Heart left ventricle (tissue), 13 donors: ENCODE measurements at regions not wholly inside any gene's neighbourhood (a gene's known extent, or its start where the extent isn't known, plus 50 kb on each side); places are given as distances from the start of the nearest gene placed in this dataset.

Experiments
- CTCF ChIP-seq, 12 donors: fragments of 200-600 bp; sonication (generic) in 4 of 12; IDR thresholded peaks; one replicate each; pipeline versions ENCODE4 v1.5.0 to v1.8.0; 2018 to 2022; ENCODE audit warnings: antibody characterized with exemption in 12 of 12, mild to moderate bottlenecking in 5 of 12
- POLR2A ChIP-seq, 2 donors: fragments of 450-650 bp; IDR thresholded peaks; one replicate each; pipeline ENCODE4 v1.6.1; 2017; ENCODE audit warnings: antibody characterized with exemption in 2 of 2, mild to moderate bottlenecking in 2 of 2, moderate library complexity in 2 of 2
- donor health status: ischemic (EF 13 %, LVEDD 7.1; RV severe dilation, severe dysfunction).
- donor health status: DM: no; HTN: yes; CAD: no.
- donor health status: DM: no; HTN: no; CAD: no.
- donor health status: ischemic (EF 25% LVEDD 6.9; RV normal size, moderate dysfunction).
- donor health status: ischemic (EF 25% LVEDD 5.7; RV mildly dilated, moderate dysfunction).
- donor health status: ischemic (EF 35%, LVEDD 5.7; RV mildly dilated, moderate dysfunction).
- donor health status: nonischemic (EF 11% LVEDD 7.7; RV severe dilation, severe dysfunction).
- donor health status: DM: yes; HTN: yes; CAD: no.
- donor health status: PGD.
- donor health status: ischemic (EF 29% LVEDD 5.4; RV normal size, mild dysfunction).
- donor health status: nonischemic (EF 23%, LVEDD 6.1; RV moderate dilation, normal function).

- no peak for TF ChIP-seq CTCF (IDR thresholded peaks at IDR 0.05)
- no peak for TF ChIP-seq POLR2A (IDR thresholded peaks at IDR 0.05)
These were observed 385.9 kb upstream of the CHD1 start for GRCh38 chr5:99314721-99315120.
